Dedifferentiated amniotic fluid mesenchymal stem cell (primary cell): ENCODE measurements at regions not wholly inside any gene's neighbourhood (a gene's known extent, or its start where the extent isn't known, plus 50 kb on each side); places are given as distances from the start of the nearest gene placed in this dataset.

Experiments
- DNase-seq: peaks from one replicate; pipeline ENCODE4 v3.0.0-alpha.2; 2016; ENCODE audit errors: extremely low spot score

DNA sequence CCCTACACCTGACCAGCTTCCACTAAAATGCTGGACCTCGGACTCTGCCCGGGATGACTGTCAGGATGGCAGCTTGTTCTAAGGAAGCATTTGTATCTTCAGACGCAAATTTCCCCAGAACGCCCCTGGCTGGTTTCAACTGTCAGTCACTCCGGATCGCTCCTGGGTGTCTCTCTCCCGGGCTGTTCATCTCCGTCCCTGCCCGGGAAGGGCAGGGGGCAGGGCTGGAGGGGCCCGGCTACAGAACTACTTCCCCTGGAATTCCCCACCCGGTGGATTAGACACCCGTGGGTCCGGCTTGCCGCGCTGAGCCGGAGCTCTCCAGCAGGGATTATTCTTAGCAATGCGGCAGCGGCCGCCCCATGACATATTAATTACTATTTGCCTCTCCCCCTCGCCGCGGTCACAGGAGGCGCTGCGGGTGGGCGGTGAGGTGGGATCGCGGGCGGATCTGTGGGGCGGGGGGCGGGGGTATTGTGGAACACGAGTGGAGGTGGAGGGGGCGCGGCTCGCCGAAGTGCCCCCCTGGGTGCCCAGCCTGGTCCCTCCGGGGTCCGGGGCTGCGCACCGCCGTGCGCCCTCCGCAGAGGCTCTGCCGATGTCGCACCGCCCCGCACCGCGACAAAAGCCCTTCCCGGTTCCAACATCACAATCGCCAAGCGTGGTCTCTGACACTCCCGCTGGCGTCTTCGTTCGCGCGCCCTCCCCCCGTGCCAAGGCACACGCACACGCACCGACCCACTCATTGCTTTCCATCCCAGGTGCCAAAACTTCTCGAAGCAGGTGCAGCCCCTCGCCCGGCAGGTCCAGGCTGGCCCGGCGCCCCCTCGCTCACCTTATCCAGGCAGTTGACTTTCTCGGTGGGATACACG, 276.1 kb upstream of the NEBL start:
- no peak for DNase-seq

DNA sequence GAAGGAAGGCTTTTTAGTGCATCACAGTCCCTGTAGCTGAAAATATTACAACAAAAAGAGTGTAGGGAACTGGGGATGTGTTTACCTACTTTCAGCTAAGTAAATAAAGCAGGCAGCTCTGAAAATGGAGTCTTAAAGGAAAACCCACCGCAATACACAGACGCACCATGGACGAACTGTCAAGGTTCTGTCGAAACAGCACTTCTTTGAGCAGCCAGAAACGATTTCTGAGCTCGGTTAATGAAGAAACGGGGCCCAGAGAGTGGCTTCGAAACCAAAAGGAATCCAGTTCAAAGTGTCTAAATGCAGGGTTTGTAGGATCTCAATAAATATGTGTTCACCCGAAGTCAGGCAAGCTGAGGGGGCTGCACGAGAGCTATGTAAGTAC, 275.4 kb upstream of the NEBL start:
- DNase-seq, result no peak

DNA sequence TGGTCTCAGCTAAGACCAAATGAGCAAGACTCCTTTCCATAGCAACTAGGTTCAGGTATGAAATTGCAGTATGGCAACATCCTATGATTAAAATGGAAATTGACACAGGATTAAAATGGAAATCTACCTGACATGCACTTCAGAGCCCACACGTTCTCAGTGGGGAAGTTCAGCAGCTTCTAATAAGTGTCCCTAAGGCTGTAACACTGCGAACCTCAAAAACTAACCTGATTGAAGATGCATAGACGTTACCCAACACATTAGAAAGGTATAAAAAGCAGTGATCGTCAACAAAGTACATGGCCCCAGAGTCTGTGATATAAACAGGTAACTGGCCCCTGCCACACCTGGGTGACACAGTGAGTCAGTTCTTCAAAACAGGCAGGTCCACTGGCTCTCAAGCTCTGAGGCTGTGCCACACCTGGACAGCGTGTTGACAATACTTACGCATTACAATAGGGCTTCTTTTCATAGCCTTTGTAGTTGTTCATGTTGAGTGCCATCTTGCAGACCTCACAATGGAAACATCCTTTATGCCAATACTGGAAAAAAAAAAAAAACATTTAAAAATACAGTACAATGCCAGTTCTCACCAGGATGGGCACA, 274.9 kb upstream of the NEBL start:
- no peak for DNase-seq

DNA sequence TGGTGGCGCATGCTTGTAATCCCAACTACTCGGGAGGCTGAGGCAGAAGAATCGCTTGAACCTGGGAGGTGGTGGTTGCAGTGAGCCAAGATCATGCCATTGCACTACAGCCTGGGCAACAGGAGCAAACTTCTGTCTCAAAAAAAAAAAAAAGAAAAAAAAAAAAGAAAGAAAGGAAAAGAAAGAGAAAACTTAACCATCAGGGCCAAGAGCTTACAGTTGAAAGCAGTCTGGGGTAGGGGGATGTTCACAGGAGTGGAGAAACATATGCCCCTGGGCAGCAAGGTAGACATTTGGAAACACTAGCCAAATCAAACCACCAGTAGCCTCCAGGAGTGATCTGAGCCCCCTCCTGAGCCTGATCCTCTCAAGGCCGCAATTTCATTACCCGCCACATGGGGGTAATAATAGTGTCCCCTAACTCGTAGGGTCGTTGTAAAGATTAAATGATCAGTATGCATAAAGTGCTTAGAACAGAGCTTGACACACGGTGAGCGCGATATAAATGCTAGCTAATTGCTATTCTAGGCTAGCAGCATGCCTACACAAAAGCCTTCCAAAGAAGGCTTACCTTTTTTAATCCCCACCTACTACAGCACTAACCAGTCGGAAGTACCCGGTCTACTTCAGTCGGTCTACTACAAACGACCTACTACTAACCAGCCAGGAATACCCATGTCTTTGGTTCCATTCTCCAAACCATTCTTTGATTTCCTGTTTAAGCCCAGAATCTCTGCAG, 274.3 kb upstream of the NEBL start:
- no peak for DNase-seq

DNA sequence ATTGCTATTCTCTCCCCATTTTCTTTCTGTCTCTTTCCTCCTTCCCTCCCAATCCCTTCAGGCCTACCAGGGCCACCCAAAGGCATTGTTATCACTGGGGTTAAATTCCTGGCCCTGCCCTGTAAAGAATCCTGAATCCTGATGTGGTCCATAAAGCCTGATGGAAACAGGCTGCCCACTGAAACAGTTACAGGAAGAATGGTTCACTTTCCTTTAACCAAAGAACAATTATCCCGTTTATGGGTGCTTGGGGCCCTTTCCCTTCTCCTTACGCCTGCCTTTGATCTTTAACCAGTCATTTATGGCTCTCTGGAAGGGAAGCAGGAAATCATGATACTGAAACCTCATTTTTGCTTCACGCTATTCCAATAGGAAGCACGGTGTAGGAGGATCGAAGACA, 273.1 kb upstream of the NEBL start:
- DNase-seq, result no peak

DNA sequence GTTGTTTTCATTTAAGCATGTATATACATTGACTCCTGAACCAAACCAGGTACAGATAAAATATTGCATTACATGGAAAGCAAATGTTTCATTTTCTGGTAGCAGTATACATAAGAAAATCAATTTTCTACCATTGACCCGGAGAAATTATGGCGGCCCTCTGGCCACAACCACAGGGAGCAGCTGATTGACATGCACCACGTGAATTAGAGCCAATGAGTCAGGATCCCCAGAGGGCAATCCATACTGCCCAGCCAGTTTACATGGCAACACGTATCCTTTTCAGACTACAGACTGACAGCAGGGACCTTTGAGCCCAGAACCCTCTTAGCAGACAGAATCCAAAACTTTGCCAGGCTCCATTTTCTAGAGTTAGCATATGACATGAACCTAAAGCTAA, 272.2 kb upstream of the NEBL start:
- DNase-seq, result no peak

DNA sequence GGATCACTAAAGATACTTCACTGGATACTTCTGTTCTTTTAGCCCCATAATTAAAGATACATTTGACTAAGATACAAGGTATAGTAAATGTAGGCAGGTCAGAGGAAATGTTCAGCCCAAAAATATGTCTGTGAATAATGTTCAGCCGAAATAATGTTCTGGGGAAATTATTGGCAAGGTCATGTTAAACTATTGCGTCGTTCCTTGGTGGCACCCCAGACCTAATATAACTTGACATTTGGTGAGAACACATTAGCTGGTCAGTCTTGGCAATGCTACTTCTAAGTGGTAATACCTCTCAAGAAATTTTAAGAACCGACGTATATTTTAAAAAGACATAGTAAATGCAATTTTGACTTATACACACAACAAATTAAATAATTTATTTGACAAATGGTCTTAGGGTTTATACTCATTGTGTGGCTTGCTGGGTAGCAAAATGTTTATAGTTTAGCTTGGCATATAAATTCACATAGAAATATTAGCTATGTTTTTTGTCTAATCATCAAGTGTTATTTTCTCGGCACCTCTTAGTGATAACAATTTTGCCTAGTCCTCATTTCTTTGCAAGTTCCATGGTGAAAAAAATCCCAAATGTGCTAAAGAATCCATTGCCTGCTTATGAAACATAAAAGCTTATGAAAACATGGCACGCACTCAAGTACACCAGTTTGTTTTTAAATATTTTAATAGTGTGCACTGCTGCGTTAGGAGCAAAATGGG, 270.3 kb upstream of the NEBL start:
- DNase-seq, result no peak

DNA sequence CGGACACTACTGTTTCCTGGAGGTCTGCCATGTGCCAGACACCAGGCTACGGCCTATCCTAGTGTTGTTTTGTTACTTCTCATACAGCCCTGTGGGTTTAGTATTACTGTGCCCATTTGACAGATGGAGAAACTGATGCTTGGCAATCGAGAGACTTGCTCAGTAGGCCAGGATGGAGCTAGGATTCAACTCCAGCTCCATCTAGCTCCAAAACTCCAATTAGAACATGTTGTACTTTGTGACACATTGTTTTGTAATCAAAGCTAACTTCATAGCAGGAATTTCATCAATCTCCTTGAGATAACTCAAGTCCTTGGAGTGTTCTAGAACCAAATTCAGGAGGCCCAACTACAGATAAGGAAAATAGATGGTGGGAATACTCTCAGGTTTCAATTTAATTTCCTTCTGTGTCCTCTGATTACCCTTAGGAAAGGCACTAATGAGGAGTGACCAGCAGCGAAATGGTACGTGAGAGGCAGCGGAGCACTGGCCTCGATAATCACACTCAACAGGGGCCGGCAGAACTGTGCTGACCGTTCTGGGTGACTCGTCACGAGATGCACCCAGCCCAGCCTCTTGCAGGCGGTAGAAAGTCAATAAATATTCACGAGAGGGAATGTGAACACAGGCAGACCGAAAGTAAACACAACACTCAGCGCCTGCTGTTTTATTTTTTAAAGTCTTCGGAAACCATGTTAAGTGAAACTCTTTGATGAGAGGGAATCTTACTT, 269.6 kb upstream of the NEBL start:
- DNase-seq, result no peak

DNA sequence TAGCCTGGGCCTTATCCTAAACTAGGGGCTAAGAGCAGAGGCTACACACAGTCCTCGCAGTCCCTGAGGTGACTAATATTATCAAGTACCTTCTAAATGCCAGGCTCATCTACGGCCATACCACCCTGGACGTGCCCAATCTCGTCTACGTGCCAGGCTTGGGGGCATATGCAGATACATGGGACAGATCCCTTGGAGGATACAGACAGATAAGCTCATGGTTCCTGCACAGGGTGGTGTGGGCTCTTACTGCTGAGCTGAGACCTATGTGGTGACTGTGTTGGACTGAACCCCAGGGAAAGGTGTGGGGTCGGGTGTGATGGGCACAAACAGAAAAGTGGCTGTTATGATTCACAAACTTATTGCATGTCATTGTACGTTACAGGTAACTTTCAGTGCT, 268.4 kb upstream of the NEBL start:
- no peak for DNase-seq

DNA sequence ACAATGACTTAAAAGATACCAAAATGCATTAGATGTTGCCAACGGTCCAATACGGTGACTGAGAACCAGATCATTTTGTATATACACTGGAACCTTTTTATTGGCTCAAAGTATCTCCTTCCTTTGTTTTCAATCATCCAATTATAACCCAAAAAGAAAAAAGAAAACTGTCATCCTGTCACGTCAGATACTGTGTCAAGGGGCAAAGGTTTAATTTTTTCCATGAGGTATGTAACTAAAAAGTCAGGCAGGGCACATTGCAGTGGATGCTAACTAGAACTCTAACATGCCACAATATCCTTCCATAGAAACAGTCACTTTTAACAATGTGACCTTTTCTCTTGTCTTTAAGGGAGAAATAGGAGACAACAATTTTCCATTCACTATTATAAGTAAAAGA, 267.6 kb upstream of the NEBL start:
- no peak for DNase-seq

DNA sequence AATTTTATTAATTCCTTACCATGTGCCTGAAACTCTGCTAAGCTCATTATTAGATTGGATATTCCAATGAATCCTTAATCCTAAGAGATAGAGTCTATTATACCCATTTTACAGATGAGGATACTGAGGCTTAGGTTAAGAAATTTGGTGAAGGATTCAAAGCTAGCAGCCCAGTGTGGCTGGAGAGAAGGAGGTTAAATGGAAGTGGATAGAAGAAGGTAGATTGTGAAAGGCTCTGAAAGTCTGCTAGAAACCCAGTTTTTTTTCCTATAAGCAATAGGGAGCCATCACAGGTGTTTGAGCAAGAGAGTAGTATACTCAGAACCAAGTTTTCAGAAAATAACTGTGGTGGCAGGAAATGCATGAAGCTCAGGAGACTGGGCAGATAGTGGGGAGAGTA, 265.8 kb upstream of the NEBL start:
- no peak for DNase-seq

DNA sequence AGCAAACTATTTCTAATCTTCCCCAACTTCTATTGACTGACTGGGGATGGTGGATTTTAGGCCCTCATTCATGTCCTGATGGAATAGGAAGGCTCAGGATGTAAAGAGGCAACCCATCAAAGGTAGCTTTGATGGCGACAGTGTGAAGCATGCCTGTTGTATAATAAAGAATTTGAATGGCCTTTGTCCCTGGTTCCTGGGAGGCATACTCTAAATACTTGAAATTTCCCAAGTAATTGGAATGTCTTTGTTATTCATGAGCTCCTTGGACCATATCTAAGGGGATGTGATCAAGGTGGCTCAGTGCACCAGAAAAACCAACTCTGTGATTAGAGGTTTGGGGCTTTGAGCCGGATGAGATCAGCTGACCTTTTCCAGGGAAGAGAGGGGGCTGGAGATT, 264.5 kb upstream of the NEBL start:
- no peak for DNase-seq

DNA sequence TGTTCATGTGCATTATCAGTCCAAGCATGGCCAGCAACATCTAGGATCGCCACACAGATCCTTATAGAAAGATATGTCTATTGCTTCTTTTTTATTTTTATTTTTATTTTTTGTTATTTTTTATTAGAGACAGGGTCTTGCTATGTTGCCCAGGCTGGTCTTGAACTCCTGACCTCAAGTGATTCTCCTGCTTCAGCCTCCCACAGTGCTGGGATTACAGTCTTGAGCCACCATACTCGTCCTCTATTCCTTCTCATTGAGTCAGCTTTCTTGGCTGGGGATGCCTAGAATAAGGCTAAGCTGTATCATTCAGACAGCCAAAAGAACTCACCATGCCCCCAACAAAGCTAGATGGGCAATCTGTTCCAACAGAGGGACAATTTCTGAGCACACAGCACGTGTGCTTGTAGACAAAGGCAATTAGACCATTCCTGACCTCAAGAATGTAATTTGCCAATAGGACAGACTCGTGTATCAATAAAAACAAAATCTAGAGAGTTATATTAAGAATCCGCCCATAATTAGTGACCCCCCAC, 264.0 kb upstream of the NEBL start:
- DNase-seq, result no peak

DNA sequence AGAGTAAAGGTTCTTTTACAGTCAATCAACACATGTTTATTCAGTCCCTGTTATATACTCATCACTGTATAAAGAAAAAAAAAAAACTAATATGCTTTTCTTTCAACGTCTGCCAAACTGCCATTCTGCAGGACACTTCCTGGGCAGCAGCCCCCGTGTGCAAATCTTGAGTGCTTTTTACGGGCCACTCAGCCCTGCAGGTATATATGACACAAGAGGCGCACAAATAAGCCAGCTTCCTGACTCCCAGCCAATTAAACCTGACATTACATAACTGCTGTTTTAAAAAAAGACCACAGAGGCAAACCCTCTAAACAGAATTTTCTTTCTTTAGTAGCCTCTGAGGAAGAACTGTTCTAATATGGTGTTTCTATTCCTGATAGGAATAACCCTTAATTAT, 263.0 kb upstream of the NEBL start:
- no peak for DNase-seq

DNA sequence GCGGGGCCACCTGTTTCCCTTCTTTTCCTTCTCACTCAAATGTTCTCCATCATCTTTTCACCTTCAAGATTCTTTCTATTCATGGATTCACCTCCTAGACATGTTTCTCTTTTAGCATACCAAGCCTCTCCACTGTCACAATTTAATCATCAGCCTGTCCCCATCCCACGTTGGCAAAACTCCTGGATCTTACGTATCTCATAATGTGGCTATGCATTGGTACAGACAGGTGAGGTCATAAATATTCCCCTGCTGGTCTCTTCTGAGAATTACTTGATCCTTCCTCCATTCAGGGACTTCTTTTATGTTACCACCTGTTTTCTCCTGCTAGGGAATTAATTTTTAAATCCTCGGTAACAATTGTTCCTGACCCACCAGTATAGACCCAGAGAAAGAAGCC, 262.6 kb upstream of the NEBL start:
- DNase-seq, result no peak

DNA sequence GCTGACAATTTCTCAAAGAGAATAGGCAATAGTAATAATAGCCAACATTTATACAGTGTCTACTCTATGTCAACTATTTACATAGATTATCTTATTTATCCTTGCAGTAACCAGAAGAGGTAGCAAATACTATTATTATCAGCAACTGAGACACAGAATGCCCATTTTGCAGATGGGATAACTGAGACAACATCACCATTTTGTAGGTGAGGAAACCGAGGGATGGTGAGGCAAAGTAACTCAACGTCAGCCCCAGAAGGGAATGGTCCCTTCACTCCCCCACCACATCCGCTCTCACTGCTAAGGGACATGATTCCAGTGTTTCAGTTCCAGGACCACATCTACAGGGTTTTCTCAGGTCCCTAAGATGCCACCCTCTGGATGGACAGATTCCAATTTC, 261.2 kb upstream of the NEBL start:
- DNase-seq, result no peak

DNA sequence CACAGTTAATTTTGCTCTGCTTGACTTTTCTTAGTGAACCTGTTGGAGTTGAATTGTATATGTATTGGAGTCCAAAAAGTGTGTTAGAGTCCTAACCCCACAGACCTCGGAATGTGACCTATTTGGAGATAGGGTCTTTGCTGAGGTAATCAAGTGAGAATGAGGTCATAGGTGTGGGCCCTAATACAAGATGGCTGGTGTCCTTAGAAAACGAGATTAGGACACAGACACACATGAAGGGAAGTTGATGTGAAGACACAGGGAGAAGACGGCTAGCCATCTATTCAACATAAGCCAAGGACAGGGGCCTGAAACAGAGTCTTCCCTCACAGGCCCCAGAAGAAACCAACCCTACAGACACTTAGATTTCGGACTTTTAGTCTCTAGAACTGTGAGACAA, 260.6 kb upstream of the NEBL start:
- no peak for DNase-seq

DNA sequence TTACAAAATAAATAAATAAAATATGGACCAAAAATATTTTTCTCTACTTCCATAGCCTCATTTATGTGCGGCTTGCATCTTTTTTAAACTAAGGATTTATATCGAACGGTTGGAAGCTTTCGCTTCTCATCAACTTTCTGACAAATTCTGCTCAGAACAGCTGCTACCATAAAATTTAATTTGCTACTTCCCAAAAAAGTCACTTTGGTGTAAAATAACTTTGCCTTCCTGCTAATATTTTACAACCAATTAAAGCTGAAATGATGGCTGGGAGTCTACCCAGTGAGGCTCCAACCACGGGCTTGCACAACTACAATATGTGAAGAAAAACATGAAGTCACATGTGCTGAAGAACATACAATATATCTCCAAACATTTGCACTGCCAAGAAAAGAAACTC, 253.1 kb upstream of the NEBL start:
- DNase-seq, result no peak

DNA sequence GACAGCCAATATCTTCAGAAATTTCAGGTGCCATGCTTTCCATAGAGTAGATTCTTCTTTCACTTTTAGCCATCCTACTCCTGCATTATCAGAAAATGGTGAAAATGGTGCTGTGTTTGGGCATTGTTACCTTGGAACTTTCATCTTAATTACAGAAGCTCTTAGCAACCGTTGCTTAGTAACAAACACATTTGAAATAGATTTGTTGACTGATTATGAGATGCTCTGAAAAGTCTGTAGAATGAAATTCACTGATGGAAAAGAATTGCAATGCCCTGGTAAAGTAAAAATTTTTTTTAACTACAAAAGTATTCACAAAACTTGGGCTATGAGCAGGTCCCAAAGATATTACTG, 249.3 kb upstream of the NEBL start:
- DNase-seq, result no peak

DNA sequence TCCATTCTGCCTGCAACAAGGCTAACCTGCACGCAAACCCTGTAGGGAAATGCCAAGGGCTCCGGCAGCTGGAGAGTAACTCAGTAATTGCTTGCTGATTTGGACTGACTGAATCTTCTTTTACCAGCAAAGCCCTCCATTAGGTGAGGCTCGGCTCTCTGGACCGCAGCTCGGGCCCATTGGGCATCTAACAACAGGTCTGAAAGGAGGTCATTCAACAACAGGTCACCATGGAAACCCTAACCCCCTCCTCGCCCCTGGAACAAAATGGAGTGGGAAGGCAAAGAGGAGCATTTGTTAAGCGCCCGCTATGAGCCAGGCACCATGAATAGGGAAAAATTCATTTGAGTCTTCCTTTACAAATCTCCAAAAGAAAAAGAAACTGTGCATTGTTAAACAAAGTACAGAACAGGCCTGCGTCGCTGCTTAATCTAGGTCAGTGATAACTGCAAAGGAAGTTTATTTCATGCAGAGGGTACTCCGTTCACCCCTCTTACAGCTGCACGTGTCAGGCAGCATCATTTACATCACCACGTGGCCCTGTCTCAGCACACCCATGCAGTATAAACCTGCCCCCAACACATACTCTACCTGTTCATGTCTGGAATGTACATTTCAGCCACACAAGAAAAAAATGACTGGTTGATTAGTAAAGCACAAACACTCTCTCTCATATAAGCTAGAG, 248.8 kb upstream of the NEBL start:
- DNase-seq, result no peak

DNA sequence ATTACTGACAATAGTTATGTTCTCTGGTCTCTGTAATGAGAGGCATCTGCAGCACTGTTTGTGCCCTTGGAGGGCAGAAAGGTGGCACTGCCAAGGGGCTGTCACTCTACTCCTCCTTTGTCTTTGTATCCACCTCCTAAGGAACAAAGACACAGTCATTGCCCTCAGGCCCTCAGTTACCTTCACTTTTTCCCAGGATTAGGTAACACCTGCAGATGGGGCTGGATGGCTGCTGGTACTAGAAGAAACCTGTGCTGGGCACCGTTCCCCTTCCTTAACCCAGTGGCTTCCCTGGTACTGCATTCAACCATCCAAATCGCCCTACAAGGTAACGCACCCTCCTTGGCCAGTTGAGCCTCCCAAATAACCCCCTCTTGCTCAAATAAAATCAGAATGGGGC, 246.9 kb upstream of the NEBL start:
- DNase-seq, result no peak
